ENCODE measurements at regions not wholly inside any gene's neighbourhood (a gene's known extent, or its start where the extent isn't known, plus 50 kb on each side); places are given as distances from the start of the nearest gene placed in this dataset.
"Not testable (repeated sequence)": the region's sequence is repeated elsewhere in the genome, so short reads cannot be mapped to it uniquely, and the experiment has no call there.

DNA sequence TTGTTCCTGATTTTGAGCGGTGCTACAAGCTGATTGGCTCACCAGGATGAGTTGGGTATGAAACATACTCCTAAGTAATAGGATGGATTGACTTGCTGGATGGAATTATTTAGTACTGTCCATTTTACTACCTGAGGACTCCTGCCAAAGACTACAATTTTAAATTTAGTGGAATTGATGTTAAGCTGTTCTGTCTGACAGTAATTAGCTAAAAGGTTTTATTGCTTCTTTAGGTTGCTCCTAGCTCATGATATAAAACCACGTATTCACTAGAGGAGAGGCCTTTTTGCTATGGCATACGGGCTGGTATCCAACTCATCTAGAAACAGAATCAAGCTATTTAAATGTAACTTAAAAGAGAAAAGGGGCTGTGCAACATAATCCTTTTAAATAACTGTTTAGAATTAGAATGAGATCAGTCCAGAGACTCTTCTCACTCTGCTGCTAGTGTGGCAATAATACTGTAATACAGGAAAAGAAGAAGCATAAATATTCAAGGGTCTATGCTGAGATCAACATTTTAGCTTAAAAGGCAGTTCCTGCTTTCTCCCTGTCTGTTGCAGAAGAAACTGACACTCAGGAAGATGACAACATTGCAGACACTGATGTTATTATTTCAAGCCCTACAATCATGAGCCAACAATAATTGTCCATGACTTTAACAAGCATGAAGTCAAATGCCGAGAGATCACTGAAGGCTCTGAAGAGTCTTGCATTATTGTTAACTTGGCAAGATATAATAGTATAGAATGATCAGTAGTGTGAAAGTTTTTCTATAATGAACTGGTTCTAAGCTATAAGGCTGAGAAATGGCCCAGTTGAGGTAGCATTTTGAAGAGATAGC, 258.7 kb upstream of the ADGRL4 start:
- no peak for TF ChIP-seq POLR2A (IDR thresholded peaks at IDR 0.05; ENCODE audit: low read depth, low read length)
- FAIRE-seq, result no peak
- DNase-seq (ENCODE audit: insufficient read length, low spot score), result no peak

DNA sequence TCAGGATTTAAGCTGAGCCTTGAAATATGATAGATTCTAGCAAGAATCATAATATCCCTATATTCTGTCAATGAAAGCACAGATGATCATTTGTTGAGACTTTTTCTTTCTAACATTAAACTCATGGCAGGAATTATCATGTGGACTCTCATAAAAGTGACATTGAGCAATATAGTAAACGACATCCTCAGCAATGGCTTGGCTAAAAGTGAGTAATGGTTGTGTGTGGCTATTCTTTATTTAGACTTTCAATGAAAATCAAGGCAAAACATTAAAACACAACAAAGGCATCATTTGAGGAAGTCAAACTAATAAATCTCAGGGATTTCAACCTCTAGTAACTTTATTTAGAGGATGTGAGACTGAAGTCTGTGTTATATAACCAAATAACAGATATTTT, 257.8 kb upstream of the ADGRL4 start:
- TF ChIP-seq POLR2A (IDR thresholded peaks at IDR 0.05; ENCODE audit: low read depth, low read length), result no peak
- FAIRE-seq, result no peak

DNA sequence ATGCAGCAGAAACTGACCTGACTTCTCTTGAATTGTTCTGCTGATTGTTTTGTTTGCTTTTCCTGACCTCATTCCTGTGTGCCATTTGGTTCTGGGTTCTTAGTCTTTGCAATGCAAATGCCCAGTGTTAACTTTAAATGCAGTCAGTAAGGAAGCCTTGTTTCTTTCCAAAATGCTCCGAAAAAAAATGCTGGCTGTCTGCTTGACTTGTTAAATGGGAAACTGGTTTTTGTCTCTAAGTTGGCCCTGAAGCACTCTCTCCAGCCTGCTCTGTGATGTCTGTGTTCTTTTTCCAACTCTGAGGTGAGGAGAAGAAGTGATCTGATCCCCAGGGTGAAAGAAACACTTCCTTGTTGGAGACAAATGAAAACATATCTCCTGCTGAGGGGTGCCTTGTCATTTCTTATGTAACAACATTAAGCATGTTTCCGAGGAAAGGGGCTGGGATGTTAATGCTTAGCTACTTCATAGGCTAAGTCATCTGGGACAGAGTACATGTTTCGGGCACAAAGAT, 256.3 kb upstream of the ADGRL4 start:
- no peak for DNase-seq (ENCODE audit: insufficient read length, low spot score)
- no peak for FAIRE-seq
- TF ChIP-seq POLR2A (IDR thresholded peaks at IDR 0.05; ENCODE audit: low read depth, low read length), result no peak

More for the DNA sequence above, 257.8 kb upstream of the ADGRL4 start:
- DNase-seq (ENCODE audit: insufficient read length, low spot score), result no peak

DNA sequence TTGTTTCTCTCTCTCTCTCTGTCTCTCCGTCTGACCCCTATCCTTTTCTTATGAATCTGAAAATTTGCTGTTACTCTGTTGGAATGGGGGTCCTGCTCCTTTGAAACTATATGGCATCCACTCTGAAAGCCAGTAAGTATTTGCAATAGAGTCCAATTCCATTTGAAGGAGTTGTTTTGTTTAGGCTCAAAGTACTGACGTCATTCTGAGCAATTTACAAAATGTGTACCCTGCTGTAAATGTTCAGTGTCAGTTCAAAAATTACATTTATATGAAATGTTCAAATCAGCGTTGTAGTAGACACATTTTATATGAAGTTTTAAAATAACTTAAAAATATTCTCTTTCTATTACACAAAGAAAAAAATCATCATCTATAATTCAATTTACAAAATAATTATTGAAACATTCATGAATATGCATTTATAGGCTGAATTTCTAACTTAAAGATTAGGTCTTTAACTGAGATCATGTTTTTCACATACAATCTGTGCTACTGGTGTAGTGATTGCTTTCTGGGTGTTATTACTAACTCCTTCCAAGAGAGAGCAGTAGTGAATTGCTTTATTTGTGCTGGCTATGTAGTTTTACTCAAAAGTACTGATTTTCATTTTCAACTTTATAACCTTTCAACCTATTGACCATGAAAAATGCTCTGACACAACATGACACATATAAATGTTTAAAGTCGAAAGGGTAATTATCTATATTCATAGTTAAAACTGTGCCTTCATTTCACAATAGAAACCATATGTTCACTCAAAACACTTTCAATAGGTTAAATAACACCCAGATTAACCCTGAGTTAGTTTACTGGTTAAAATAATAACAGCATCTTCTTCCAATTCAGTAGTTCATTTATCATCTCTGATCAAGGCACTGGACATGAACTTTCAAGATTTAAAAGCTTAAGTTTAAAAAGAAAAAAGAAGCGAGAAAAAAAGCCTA, 253.1 kb upstream of the ADGRL4 start:
- DNase-seq (ENCODE audit: insufficient read length, low spot score) (peak; percentile 6), FAIRE-seq (peak; percentile 52)
- no peak for TF ChIP-seq POLR2A (IDR thresholded peaks at IDR 0.05; ENCODE audit: low read depth, low read length)

DNA sequence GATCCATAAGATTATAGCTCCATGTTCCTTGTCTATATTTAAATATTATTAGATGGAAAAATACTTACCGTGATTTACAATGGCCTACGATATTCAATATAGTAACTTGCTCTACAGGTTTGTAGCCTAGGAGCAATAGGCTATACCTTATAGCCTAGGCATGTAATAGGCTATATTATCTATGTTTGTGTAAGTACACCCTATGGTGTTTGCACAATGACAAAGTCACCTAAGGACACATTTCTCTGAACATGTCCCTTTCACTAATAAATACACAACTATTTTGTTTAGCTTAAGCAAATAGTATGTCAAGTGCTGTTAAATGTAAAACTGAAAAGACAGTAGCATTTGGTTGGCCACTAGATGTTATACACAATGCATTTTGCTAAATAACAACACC, 248.9 kb upstream of the ADGRL4 start:
- no peak for FAIRE-seq
- DNase-seq (ENCODE audit: insufficient read length, low spot score), result no peak
- no peak for TF ChIP-seq POLR2A (IDR thresholded peaks at IDR 0.05; ENCODE audit: low read depth, low read length)

DNA sequence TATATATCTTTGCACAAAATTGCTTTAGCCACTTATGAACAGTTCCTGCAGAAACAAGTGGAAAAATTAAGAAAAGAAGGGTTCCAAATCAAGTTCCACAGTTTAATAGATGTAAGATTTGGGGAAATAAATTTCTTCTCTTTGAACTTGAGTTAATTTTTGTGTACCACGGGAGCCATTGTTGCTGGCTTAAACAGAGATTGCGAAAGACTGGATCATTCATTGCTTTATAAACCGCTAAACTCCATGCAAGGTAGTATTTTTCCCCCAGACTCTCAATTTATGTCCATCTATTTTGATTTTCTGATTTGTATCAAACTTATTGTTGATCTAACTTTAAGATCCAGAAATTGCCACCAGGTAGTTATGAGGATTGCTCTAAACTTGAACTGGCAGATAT, 246.1 kb upstream of the ADGRL4 start:
- no peak for TF ChIP-seq POLR2A (IDR thresholded peaks at IDR 0.05; ENCODE audit: low read depth, low read length)
- no peak for FAIRE-seq
- DNase-seq (ENCODE audit: insufficient read length, low spot score), result no peak

DNA sequence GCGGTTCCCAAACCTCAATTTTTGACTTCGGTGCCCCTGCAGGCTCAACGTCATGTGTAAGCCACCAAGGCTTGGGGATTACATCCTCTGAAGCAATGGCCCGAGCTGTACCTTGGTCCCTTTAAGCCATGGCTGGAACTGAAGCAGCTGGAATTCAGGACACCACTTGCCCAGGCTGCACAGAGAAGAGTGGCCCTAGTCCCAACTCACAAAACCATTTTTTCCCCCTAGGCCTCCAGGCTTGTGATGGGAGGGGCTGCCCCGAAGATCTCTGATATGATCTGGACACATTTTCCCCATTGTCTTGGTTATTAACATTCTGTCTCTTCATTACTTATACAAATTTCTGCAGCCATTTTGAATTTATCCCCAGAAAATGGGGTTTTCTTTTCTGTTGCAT, 233.3 kb upstream of the ADGRL4 start:
- DNase-seq (ENCODE audit: insufficient read length, low spot score) (no peak), FAIRE-seq (no peak)
- no peak for TF ChIP-seq POLR2A (IDR thresholded peaks at IDR 0.05; ENCODE audit: low read depth, low read length)

DNA sequence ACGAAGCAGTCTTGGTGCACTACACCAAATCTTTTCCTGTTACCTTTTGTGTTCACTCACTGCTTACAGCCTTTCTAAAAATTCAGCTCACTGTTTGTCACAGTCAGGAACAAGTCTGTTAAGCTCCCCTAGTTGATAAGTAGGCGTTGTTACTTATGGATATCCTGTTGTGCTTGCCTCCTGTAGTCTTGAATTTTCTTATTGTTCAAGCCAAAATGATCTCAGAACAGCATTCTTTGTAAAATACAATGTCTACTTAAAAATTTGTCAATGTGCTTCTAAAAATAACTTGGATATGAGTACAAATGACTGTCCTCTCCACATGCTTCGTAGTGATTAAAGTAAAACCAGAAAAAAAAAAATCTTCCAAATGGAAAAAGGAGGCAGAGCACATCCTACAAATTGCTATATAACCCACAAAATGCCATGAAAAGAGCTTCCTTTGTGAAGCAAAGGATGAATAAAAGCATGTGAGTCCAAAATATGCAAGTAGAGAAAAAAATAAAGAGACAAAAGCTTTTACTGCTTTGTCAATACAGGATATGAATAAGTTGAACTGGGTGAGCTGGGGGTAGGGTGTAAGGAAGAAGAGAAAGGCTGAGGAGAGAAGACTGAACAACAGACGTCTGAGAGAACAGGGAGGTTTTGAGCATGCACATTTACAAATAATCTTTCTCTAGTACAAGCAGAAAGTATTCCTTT, 228.9 kb upstream of the ADGRL4 start:
- no peak for DNase-seq (ENCODE audit: insufficient read length, low spot score)
- FAIRE-seq, result peak; percentile 57
- TF ChIP-seq POLR2A (IDR thresholded peaks at IDR 0.05; ENCODE audit: low read depth, low read length), result no peak

DNA sequence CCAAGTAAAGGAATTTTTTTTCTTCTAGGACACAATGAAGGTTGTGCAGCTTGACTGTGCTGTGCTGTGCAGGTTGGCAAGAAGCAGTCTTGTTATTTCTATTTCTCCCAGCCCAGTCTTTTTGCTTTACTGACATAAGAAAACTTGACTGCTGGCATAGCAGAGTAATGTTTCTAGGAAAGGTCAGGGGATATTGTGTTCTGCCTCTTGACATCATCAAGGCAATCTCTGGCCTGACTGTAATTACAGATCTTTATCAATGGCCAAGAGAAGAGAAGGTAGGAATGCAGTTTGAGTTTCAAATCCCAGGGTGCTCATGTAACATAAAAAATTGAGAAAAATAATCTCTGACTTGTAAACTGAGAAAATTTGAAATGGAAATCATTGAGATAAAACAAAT, 226.3 kb upstream of the ADGRL4 start:
- FAIRE-seq (no peak), DNase-seq (ENCODE audit: insufficient read length, low spot score) (no peak)
- TF ChIP-seq POLR2A (IDR thresholded peaks at IDR 0.05; ENCODE audit: low read depth, low read length), result no peak

DNA sequence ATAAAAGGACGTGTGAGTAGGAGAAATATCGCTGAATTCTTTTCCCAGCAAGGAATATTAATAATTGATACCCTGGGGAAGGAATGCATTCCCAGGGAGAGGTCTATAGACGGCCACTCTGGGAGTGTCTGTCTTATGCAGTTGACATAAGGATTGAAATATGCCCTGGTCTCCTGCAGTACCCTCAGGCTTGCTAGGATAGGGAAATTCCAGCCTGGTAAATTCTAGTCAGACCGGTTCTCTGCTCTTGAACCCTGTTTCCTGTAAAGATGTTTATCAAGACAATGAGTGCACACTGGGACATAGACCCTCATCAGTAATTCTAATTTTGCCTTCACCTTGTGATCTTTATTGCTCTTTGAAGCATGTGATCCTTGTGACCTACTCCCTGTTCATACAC, 224.2 kb upstream of the ADGRL4 start:
- DNase-seq (ENCODE audit: insufficient read length, low spot score), result not testable (repeated sequence)

DNA sequence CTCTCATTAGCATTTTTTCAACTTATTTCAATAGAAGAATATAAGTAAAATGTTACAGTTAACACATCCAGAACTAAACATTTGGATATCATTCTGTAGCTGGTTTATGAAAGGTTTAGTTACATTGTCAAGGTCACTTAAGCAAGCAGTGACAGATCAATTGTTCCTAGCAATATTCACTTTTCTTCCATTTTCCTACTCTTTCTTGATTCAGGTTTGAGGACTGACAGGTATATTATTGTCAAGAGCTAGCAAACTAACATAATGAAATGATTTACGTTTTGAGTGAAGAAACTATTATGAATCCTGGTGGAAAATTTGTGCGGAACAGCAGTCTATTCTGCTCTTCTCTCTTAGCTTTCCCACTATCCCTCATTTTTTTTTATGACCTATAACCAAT, 220.4 kb upstream of the ADGRL4 start:
- DNase-seq (ENCODE audit: insufficient read length, low spot score), result no peak
- TF ChIP-seq POLR2A (IDR thresholded peaks at IDR 0.05; ENCODE audit: low read depth, low read length), result no peak
- no peak for FAIRE-seq

More for the DNA sequence above, 224.2 kb upstream of the ADGRL4 start:
- FAIRE-seq, result not testable (repeated sequence)

DNA sequence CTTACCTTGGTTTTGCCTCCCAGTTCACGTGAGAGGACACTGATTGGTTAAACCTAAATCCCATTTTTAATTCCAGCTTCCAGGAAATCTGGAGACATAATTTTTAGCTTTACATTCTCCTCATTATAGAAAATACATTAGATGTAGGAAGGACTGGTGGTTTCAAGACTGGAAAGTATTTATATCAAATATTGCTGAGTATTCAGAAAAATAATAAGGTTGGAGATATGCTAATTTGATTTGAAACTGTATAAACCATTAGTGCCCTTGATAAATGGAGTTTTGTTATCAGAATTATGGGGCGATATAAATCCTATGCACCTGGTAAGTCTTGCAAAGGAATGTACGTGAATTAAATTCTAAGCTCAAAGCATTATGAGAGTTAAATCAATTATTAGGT, 218.0 kb upstream of the ADGRL4 start:
- FAIRE-seq (no peak), DNase-seq (ENCODE audit: insufficient read length, low spot score) (no peak)
- TF ChIP-seq POLR2A (IDR thresholded peaks at IDR 0.05; ENCODE audit: low read depth, low read length), result no peak

DNA sequence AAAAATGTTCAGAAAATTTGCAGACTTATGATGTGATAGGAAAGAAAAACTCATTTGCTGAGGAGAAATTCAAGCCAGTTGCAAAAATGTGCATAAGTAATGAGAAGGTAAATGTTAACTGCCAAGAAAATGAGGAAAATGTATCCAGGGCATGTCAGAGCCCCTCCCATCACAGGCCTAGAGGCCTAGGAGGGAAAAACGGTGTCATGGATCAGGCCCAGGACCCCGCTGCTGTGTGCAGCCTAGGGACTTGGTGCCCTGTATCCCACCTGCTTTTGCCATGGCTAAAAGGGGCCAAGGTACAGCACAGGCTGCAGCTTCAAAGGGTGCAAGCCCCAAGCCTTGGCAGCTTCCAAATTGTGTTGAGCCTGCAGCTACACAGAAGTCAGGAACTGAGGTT, 214.0 kb upstream of the ADGRL4 start:
- FAIRE-seq, result no peak
- no peak for TF ChIP-seq POLR2A (IDR thresholded peaks at IDR 0.05; ENCODE audit: low read depth, low read length)
- DNase-seq (ENCODE audit: insufficient read length, low spot score), result no peak

DNA sequence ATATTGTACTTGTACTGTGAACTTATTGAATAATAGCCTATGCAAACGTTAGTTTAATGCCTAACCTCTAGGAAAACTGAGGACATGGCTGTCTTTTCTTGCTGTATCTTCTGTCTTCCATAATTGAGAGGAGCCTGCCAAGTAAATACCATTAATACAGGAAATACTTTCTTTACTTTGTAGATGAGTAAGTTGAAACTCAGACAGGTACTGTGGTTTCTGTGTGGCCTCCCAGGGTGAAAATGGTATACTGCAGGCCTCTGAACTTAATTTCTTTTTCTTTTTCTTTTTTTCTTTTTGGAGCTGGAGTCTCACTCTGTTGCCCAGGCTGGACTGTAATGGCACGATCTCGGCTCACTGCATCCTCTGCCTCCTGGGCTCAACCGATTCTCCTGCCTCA, 208.8 kb upstream of the ADGRL4 start:
- no peak for FAIRE-seq
- TF ChIP-seq POLR2A (IDR thresholded peaks at IDR 0.05; ENCODE audit: low read depth, low read length), result no peak
- DNase-seq (ENCODE audit: insufficient read length, low spot score), result no peak
